Left lobe of liver (tissue), 2 donors: ENCODE measurements at regions not wholly inside any gene's neighbourhood (a gene's known extent, or its start where the extent isn't known, plus 50 kb on each side); places are given as distances from the start of the nearest gene placed in this dataset.

Source experiments
- ATAC-seq: fragments of 200-7000 bp; cut with Tn5 transposase; one replicate; pipeline ENCODE4 v1.9.1; 2020; ENCODE audit warnings: mild to moderate bottlenecking, moderate library complexity
- DNase-seq: peaks from one replicate; pipeline ENCODE4 v3.0.0-alpha.2; 2020; ENCODE audit warnings: low spot score
- donor health status: DM: no; HTN: no; CAD: no; lungs with moderate emphysema.
- donor health status: DM: no; HTN: yes; CAD: no.

DNA sequence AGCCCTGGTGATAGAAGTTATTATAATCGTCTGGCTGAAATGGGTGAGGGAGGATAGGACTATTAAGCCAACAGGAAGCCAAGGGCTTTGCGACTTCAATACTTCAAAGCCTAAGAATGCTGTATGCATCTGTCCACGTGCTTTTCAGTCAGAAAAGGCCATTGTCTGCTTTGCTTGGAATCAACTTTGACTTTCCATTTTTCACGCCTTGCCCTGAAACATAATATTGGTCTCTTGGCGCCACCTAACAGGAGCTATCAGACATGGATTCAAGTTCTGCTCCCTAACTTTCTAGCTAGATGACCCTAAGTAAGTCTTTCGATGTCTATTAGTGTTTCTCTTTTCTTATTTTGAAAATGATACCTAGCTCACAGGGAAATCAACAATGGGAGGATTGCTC lies 572.6 kb downstream of the TLR4 start:
- no peak for ATAC-seq
- DNase-seq = no peak

DNA sequence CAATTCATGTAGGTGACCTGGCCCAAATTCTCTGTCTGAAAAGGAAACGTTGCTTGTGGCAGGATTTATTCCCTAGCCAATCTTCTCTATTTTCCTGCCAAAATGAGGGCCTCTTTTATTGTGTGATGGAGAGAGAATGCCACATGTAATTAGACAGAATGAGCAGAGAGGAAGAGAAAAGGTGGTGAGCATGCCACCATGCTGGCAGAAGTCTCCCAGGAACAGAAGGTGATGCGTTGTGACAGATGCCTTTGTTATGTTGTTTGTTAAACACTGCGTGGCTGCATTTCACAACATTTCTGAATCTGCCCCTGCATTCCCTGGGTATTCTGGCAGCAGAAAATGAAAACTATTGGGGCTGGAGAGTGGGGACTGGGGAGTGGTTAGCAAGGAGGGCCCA lies 577.6 kb downstream of the TLR4 start:
- DNase-seq (no peak), ATAC-seq (no peak)

DNA sequence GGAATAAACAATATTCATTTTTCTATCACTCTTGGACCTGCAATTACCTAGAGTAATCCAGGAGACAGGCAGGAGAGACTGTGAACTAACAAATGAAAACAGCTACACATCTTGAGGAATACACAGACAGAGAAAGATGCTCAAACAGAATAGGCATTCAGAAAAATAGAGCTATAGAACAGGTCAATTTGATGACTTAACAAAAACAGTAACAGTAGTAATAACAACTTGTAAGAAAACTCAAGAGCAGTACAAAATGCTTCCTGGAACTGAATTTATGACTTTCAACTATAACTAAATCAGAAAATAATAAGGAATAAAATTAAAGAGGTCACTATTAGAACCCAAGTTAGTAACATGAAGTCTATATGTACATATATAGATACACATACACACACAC lies 579.3 kb downstream of the TLR4 start:
- DNase-seq (no peak), ATAC-seq (no peak)

DNA sequence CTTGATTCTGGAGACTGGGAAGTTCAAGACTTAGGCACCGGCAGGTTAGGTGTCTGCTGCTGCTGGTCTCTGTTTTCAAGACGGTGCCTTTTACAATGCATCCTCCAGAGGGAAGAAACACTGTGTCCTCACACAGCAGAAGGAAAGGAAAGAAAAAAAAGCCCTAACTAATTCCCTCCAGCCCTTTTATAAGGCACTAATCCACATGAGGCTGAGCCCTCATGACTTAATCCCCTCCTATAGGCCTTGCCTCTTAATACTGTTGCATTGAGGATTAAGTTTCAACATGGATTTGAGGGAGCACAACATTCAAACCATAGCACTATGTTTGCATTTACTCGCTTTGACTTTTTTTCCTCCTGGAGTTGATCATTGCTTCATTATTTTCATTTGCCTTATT lies 585.9 kb downstream of the TLR4 start:
- ATAC-seq (no peak), DNase-seq (no peak)

DNA sequence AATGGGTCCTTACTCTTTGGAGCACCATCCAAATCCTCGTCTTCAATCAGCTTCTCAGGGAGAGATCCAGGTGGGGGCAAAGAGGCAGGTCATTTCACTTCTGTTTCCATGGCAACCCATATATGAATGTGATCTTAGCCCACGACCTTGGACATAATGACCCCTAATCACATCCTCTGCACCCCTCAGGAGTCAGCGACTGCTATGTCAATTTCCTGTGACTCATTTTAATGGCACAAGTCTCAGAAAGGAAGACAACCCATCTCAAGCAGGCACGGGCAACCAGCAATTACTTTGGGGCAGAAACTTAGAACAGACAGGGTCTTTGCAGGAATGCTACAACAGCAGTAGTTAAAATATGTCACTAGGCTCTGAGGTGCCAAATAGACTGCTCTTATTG lies 591.2 kb downstream of the TLR4 start:
- DNase-seq = no peak
- no peak for ATAC-seq

DNA sequence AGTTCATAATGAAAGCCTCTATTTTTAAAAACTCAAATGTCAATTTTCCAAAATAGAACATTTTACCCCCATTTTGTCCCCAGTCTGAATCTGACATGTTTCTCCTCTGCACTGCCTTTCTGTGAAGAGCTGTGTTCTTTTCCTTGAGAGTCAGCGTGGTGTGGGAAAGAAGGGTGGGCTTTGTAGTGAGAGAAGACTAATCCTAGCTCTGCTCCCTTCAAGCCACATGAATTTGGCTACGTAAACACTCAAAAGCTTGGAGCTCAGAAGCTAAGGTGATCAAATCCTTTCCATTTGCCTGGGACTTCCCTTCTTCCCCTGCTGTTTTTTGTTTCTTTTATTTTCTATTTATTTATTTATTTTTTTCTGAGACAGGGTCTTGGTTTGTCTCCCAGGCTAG lies 598.5 kb downstream of the TLR4 start:
- ATAC-seq = no peak
- no peak for DNase-seq

DNA sequence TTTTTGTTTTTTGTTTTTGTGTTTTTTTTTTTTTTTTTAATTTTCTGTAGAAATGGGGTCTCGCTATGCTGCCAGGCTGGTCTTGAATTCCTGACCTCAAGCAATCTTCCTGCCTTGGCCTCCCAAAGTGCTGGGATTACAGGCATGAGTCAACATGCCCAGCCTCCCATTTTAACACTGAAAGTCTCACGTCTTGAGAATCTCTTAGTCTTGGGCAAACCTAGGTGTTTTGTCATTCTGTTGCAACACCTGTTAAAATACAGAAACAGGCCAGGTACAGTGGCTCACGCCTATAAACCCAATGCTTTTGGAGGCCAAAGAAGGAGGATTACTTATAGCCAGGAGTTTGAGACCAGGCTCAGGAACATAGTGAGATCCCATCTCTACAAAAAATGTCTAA lies 599.0 kb downstream of the TLR4 start:
- no peak for ATAC-seq

DNA sequence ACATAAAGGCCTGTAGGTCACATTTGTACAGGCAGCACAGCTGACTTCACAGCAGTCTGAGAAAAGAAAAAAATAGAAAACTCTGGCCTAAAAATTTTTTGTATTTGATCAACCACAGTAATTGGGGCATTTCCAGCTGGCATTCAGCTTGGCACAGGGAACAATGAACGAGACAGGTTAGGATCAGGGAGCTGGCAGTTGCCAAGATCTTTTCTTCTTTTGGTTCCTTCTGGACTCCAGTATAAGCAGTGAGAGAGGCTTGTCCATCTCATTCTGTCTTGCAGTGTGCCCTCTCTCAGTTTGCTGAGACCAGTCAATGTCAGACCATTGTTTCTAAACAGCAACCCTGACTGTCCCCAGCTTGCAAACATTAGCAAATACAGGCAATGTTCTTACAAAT lies 601.1 kb downstream of the TLR4 start:
- ATAC-seq (peak; percentile 76), DNase-seq (peak; percentile 58)

More for the DNA sequence above, 599.0 kb downstream of the TLR4 start:
- DNase-seq = no peak

DNA sequence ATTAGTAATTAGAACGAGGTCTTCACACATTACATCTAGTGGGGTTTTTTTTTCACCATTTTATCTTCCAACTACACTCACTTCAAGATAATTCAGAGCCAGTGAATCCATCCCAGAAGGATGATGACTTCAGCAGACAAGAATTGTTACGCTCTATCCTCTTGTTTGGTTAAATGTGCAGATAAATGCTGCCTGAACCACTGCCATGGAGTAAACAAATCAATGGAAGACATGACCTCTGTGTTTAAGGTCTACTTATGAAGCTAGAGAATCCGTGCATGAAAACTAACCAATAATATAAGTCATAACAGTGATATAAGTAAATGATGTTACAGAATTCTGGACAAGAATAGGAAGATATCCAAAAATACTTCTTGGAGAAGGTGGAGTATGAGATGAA lies 602.6 kb downstream of the TLR4 start:
- ATAC-seq = peak; percentile 67
- DNase-seq = no peak

DNA sequence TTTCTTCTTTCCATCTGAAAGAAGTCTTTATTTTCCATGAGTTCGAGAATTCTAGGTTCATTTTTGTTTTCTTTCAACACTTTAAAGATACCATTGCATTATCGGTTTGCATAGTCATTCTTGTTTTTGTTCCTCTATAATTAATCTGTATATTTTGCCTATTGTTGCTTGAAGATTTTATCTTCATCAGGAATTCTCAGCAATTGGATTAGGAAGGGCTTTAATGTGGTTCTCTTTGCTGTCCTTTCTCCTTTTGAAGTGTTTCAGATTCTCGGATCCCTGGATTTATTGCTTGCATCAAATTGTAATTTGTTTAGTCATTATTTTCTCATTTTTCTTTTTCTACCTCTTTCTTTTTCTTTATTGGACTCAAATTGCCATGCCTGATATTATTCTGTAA lies 609.8 kb downstream of the TLR4 start:
- ATAC-seq = no peak
- no peak for DNase-seq

DNA sequence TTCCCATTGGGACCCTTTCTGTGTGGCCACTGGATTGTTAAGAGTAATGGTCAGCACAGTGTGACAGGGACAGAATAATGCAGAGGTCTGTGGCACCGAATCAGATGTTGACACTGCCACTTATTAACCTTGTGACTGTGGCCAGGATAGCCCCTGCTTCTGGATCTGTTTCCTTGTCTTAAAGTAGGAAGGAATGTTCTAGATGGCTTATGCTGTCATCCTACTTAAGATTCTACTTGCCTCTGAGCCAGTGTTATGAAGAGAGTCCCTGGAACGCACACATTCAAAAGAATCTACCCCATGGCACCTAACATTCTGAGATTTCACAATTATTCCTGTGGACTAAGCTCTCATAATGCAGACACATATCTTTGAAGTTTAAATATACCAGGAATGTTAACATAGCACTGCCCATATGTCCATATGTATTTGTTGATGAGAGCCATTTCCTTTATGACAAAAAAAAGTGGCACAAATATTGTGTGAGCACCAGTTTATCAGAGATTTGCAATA lies 612.7 kb downstream of the TLR4 start:
- ATAC-seq (no peak), DNase-seq (no peak)

DNA sequence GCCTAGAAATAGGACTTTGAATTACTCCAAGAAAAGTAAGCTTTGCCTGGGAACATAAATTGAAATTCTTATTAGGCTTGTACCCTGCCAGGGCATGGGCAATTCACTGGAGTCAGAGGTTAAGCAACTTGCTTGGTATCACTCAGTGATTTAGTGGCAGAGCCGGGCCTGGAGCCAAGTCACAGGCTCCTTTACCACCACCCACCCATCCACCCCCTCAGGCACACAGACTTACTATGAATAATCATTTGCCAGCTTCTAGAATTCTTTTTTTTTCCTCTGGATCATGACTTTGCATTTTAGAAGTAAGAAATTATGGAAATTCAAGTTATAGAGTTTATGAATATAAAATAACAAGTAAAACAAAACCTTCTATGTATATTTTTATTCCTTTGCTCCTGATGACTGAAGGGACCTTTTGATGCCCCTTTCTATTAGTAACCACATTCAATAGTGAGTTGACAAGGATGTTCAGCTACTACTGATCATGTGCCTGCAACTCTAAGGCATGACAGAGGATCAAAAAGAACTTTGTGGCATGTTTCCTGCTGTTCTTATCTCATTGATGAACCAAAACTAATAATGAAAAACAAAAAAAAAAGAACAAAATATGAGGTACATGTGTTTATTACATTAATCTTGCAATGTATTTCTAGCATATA lies 614.7 kb downstream of the TLR4 start:
- ATAC-seq (peak; percentile 76), DNase-seq (peak; percentile 57)

DNA sequence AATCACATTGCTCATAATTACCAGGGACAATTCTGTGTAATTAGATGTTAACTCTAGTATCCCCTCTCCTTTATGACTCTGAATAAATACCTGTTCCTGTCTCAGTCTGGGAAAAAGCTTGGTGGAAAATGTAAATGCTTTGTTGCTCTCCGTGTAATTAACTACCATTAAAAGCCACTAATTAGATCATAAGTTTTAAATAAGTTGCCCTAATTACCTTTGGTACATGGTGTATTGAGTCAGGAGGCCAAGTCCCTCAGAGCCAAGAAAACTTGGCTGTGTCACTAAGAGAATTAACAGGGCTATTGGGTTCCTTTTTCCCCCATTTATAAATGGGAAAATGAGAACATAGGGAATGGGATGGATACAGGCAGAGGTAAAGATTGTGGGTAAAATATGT lies 617.6 kb downstream of the TLR4 start:
- no peak for DNase-seq
- no peak for ATAC-seq

DNA sequence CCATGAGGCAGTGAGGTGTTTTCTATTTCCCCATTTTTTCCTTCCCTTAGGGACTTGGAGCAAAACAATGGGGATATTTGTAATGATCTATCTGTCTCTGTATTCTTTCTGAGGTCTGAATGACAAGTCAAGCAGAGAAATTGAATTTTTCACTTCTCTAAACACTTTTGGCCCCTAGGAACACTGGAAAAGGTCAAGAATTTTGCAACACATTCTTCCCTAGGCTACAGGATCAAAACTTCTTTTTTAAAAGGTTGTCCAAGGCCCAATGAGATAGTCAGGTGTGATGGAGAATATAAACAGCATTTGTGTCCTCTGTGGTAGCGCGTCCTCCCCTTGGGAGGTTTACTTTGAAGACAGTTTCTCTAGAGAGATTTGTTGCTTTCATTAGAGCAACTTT lies 620.5 kb downstream of the TLR4 start:
- ATAC-seq (no peak), DNase-seq (no peak)

DNA sequence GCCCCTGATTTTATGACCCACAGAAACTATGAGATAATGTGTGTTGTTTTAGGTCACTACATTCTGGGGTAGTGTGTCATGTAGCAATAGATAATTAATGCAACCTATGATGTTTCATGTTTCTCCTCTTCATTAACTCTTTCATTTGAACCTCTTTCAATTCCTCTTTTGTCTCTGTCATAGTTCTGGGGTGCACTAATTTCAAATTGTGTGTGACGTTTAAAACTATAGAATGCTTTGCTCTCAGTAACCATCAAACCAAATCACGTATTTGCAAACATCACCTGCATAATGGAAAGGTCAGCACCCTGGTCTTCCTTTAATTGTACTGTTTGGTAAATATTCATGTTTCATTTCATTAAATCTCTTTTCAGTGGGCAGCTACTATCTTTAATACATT lies 621.6 kb downstream of the TLR4 start:
- no peak for DNase-seq
- ATAC-seq = no peak

DNA sequence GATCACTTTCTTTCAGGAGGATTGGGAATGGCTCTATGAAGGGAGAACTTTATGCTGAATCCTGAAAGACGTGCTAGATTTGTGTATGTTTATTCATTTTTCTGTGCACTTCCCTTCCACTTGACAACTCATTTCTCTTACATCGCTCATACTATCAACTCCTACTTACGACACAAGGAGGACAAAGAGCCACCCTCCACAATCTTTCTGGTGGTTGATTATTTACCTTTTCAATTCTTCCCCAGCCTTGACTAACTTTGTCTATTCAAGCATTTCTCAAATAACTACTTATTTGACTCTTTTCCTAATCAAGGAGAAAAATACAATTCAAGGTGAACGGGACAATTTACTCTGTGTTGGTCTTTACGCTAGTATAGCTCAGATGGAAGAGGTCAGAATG lies 622.1 kb downstream of the TLR4 start:
- no peak for ATAC-seq

DNA sequence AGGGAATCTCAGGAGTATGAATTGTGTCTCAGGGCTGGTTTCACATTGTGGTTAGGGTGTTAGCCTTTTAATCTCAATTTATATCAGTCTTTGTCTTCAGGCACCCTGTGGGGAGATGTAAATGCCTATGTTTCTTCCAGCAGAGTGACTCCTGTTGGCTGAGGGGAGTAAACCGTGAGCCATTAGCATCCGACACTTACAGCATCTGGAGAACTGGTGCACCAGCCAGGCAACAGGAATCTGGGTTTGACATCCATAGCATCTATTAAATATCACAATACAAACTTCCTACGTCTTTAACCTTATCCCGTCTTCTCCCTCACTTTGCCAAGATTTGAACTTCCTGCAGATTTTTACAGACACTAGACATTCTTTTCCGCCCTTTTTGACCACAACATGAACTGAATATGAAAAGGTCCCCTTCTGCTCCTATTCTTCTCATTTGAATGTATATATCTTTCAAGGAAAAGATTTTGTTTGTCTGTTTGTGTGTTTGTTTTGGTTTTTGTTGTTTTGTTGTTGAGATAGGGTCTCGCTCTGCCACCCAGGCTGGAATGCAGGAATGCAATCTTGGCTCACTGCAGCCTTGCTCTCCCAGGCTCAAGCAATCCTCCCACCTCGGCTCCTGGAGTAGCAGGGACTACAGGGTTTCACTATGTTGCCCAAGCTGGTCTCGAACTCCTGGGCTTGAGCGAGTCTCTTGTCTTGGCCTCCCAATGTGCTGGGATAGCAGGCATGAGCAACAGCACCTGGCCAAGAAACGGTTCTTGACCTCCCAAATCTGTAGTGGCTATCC lies 626.2 kb downstream of the TLR4 start:
- DNase-seq (no peak), ATAC-seq (no peak)

More for the DNA sequence above, 622.1 kb downstream of the TLR4 start:
- DNase-seq = no peak

DNA sequence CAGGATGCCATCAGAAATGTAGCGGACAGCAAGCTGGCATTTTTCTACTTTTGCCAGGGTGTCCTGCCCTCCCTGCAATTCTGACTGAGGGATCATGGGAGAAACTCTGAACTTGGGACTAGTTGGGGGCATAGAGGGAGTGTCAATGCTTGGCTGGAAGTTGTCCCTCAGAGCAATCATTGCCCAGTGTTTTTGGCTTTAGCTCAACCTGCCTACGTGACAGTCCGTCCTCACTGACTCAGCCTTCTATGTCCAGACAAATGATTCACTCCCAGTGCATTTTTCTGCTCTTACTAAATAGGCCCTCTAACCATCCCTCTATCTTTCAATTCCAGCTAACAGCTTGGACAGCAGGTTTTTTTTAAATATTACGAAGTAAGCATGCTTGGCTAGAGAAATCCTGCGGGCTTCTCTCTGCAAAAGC lies 627.4 kb downstream of the TLR4 start:
- ATAC-seq (peak; percentile 89), DNase-seq (peak; percentile 90)

DNA sequence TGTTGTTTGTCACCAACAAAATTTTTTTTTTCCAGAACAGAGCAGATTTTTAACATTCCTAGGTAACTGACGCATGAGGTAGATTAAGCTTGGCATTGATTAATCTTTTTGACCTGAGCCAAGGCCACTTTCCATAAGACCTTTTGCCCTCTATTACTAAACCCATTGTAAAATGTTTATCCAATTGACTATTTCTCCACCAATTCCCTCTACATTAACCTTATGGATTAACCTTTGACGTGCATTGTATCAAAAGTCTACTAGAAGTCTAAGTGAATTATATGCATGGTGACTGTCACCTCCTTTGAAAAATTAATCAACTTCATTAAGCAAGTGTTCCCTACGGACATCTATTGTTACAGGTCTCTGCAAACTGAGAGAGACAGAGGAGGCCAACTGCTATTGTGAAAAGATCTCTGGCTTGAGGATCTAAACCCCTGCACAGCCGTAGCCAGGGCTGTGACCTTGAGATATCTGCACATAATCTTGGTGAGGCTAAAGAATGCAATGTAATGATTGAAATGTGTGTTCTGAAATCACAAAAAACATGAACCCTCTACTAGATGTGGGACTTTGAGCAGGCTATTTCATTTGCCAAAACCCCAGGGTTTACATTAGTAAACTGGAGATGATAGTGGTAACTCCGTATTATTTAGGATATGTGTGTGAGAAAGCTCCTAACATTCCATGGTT lies 632.2 kb downstream of the TLR4 start:
- ATAC-seq = peak; percentile 64
- no peak for DNase-seq

DNA sequence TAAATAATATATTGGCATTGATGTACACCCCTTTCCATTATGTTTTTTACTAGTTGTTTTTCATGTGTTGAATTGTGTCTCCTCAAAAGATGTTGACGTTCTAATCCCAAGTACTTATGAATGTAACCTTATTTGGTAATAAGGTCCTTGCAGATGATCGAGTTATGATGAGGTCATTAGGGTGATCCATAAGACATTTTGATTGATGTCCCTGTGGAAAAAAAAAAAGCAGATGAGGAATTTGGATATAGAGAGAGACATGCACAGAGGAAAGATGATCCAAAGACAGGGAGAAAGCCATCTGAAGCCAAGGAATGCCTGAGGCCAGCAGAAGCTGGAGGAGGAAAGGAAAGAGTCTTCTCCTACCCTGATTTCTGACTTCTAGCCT lies 632.7 kb downstream of the TLR4 start:
- DNase-seq (no peak), ATAC-seq (peak; percentile 7)

DNA sequence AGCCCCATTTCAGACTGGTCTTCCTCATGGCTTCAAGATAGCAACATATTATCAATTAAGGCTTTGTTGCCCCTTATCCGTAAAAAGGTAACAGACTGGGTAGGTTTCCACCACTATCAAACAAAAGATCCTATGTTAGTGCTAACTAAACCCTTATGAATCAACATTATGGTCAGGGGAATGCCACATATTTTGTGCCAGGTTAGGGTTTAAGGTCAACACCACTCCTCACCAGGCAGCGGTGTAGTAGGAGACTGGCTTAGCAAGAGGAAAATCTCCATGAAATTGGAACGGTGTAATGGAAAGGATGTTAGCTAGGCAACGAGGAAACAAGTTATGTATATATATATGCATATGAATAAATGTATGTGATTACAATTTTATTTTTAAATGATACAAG lies 655.8 kb downstream of the TLR4 start:
- ATAC-seq (no peak), DNase-seq (no peak)

DNA sequence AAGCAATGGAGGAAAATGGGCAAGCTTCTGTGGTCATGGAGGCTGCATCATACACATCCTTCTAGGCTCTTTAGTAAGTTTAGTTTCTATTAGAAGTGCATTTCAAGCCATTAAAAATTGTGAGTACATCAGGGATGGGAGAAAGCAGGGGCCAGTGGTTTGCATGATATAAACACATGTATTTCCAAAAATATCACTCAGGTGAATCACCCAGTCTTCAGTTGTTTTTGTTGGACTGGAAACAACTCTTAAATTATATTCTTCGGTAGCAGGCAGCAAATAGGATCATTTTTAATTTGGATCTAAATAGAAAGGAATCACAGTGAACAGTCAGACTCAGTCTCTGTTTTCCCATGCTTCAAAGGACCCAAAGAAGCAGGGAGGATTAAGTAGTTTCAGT lies 657.9 kb downstream of the TLR4 start:
- ATAC-seq (no peak), DNase-seq (no peak)
